T-cell (primary cell): ENCODE measurements at regions not wholly inside any gene's neighbourhood (a gene's known extent, or its start where the extent isn't known, plus 50 kb on each side); places are given as distances from the start of the nearest gene placed in this dataset.
"Not testable (repeated sequence)": the region's sequence is repeated elsewhere in the genome, so short reads cannot be mapped to it uniquely, and the experiment has no call there.

Source experiments
- ATAC-seq, 4 experiments: fragments of 200-7000 bp in 3 of 4; fragments of 150-1000 bp in 1 of 4; cut with Tn5 transposase; replicated peaks in 1 of 4; 1 replicate in 3 of 4; 2 replicates in 1 of 4; pipeline ENCODE4 v1.10.0; 2021; ENCODE audit warnings: moderate library complexity in 3 of 4, mild to moderate bottlenecking in 2 of 4, moderate number of reproducible peaks in 1 of 4
- CTCF ChIA-PET, 2 donors: fragments of 300-600 bp; sonication (Branson Sonifier 250); formaldehyde crosslinking; loops; one replicate each; lab custom pipeline; 2022; ENCODE audit warnings: antibody characterized with exemption in 2 of 2; lab: Charles Lee
- POLR2A ChIA-PET, 2 donors: fragments of 300-600 bp; sonication (Branson Sonifier 250); formaldehyde crosslinking; loops; one replicate each; lab custom pipeline; 2022; ENCODE audit warnings: antibody characterized with exemption in 2 of 2; lab: Charles Lee
- DNase-seq, 35 experiments: peaks; one replicate each; pipeline versions ENCODE4 v3.0.0 to v3.0.0-alpha.2; 2013 to 2023
- H3K27ac ChIP-seq: one replicate; pipeline ENCODE4 v1.5.1; 2013; ENCODE audit warnings: low read length
- H3K27me3 ChIP-seq, 2 experiments: replicated peaks in 1 of 2; 1 replicate in 1 of 2; 2 replicates in 1 of 2; pipeline versions ENCODE4 v1.6.1 to v1.7.0; 2013; ENCODE audit warnings: low read length in 1 of 2, mixed read lengths in 1 of 2; ENCODE audit not compliant: control insufficient read depth in 2 of 2, insufficient read depth in 2 of 2; ENCODE audit errors: extremely low read depth in 1 of 2
- H3K36me3 ChIP-seq, 2 donors: 1 replicate in 1 of 2; 2 replicates in 1 of 2; pipeline versions ENCODE4 v1.6.1 to v1.7.0; 2013; ENCODE audit warnings: low read length in 1 of 2; ENCODE audit not compliant: control insufficient read depth in 2 of 2, insufficient read depth in 1 of 2; ENCODE audit errors: extremely low read depth in 1 of 2
- H3K4me1 ChIP-seq, 2 experiments: 1 replicate in 1 of 2; 2 replicates in 1 of 2; pipeline versions ENCODE4 v1.6.1 to v1.7.0; 2013; ENCODE audit warnings: low read length in 2 of 2, mixed read lengths in 1 of 2; ENCODE audit not compliant: insufficient read depth in 2 of 2, control insufficient read depth in 1 of 2; ENCODE audit errors: extremely low read depth in 1 of 2
- H3K4me3 ChIP-seq, 2 donors: 1 replicate in 1 of 2; 2 replicates in 1 of 2; pipeline versions ENCODE4 v1.5.1 to v1.7.0; 2013; ENCODE audit warnings: mild to moderate bottlenecking in 2 of 2, low read length in 1 of 2, moderate library complexity in 1 of 2; ENCODE audit not compliant: control insufficient read depth in 1 of 2; ENCODE audit errors: extremely low read depth in 1 of 2
- H3K9me3 ChIP-seq: 2 replicates; pipeline ENCODE4 v1.7.0; 2013
- H3K27ac Mint-ChIP-seq, 2 donors: one replicate each; pipeline ENCODE4 v1.8.0; 2020 to 2021; ENCODE audit warnings: mild to moderate bottlenecking in 2 of 2, mixed read lengths in 2 of 2
- H3K27me3 Mint-ChIP-seq, 2 donors: one replicate each; pipeline ENCODE4 v1.8.0; 2021 to 2022; ENCODE audit warnings: mixed read lengths in 2 of 2
- H3K36me3 Mint-ChIP-seq: one replicate; pipeline ENCODE4 v1.8.0; 2021; ENCODE audit warnings: mixed read lengths
- H3K4me1 Mint-ChIP-seq, 3 donors: one replicate each; pipeline ENCODE4 v1.8.0; 2020 to 2022; ENCODE audit warnings: mixed read lengths in 3 of 3, mild to moderate bottlenecking in 1 of 3
- H3K4me3 Mint-ChIP-seq, 3 donors: one replicate each; pipeline ENCODE4 v1.8.0; 2020 to 2022; ENCODE audit warnings: mild to moderate bottlenecking in 3 of 3, mixed read lengths in 3 of 3, moderate library complexity in 3 of 3
- H3K9me3 Mint-ChIP-seq, 3 donors: one replicate each; pipeline ENCODE4 v1.8.0; 2020 to 2022; ENCODE audit warnings: mixed read lengths in 3 of 3
- WGBS: methylation state at CpG from one replicate; pipeline ENCODE4 v1.1.5; 2013; ENCODE audit warnings: missing lambda C conversion rate; ENCODE audit not compliant: insufficient coverage; 5-methylcytosine and 5-hydroxymethylcytosine counted together

- Histone ChIP-seq H3K27ac (no peak overlapping the region), H3K4me3 (no peak overlapping the region), H3K4me1 (no peaks in the 10 kb centered on the region), H3K9me3 (no peaks in the 10 kb centered on the region), H3K36me3 (no peaks in the 10 kb centered on the region), H3K27me3 (no peaks in the 10 kb centered on the region)
- DNase-seq (no peak), ATAC-seq (no peak)
- Mint-ChIP-seq H3K4me3 (no peak overlapping the region), H3K36me3 (no peaks in the 10 kb centered on the region), H3K9me3 (peaks cover 6 to 22% (median 7%) of the 10 kb centered on the region in 3 donors), H3K27me3 (no peaks in the 10 kb centered on the region), H3K4me1 (no peaks in the 10 kb centered on the region), H3K27ac (no peak overlapping the region)
- ChIA-PET POLR2A (no interaction called here), CTCF (interaction anchor here in 1 of 2 donors (0.7 kb wide), 1 partner anchor 60 kb away, joined by 4 read pairs; no protein-coding TSS in a partner anchor)
- 100% methylated on average over 1 of the region's 3 CpGs for WGBS
Observed at GRCh38 chr13:62473944-62474237, 1058.2 kb upstream of the PCDH20 start.

GRCh38 chr13:62473190-62473943 is 1057.7 kb upstream of the PCDH20 start:
- no peak for DNase-seq
- no peaks in the 10 kb centered on the region for H3K27me3 ChIP-seq
- H3K4me3 ChIP-seq: no peak overlapping the region
- Mint-ChIP-seq H3K36me3 (no peaks in the 10 kb centered on the region), H3K27me3 (no peaks in the 10 kb centered on the region), H3K4me3 (no peak overlapping the region), H3K4me1 (no peaks in the 10 kb centered on the region), H3K27ac (no peak overlapping the region), H3K9me3 (peaks cover 6 to 22% (median 7%) of the 10 kb centered on the region in 3 donors)
- H3K4me1 ChIP-seq: no peaks in the 10 kb centered on the region
- H3K9me3 ChIP-seq: no peaks in the 10 kb centered on the region
- WGBS: no CpG with 5 or more reads among the region's 2 CpGs
- ATAC-seq: no peak
- CTCF ChIA-PET: interaction anchor here in 1 of 2 donors (0.7 kb wide), 1 partner anchor 60 kb away, joined by 4 read pairs; no protein-coding TSS in a partner anchor
- H3K36me3 ChIP-seq: no peaks in the 10 kb centered on the region
- H3K27ac ChIP-seq: no peak overlapping the region
- POLR2A ChIA-PET: no interaction called here

GRCh38 chr13:62453761-62454160 is 1038.1 kb upstream of the PCDH20 start:
- Histone ChIP-seq H3K27ac (no peak overlapping the region), H3K4me1 (no peaks in the 10 kb centered on the region), H3K27me3 (no peaks in the 10 kb centered on the region), H3K9me3 (no peaks in the 10 kb centered on the region), H3K36me3 (no peaks in the 10 kb centered on the region), H3K4me3 (no peak overlapping the region)
- DNase-seq: no peak
- no peaks in the 10 kb centered on the region for H3K27me3 Mint-ChIP-seq
- no peaks in the 10 kb centered on the region for H3K36me3 Mint-ChIP-seq
- no peak for ATAC-seq
- ChIA-PET POLR2A (no interaction called here), CTCF (no interaction called here)
- H3K27ac Mint-ChIP-seq: no peak overlapping the region
- peaks cover 0 to 6% (median 4%) of the 10 kb centered on the region in 3 donors for H3K9me3 Mint-ChIP-seq
- WGBS: no CpG with 5 or more reads among the region's 2 CpGs
- H3K4me3 Mint-ChIP-seq: no peak overlapping the region
- H3K4me1 Mint-ChIP-seq: no peaks in the 10 kb centered on the region

GRCh38 chr13:62450759-62451158 is 1035.1 kb upstream of the PCDH20 start:
- no peak overlapping the region for H3K4me3 Mint-ChIP-seq
- Histone ChIP-seq H3K27me3 (no peaks in the 10 kb centered on the region), H3K27ac (no peak overlapping the region), H3K36me3 (no peaks in the 10 kb centered on the region), H3K4me1 (no peaks in the 10 kb centered on the region), H3K4me3 (no peak overlapping the region), H3K9me3 (no peaks in the 10 kb centered on the region)
- no peaks in the 10 kb centered on the region for H3K27me3 Mint-ChIP-seq
- H3K4me1 Mint-ChIP-seq: no peaks in the 10 kb centered on the region
- ChIA-PET POLR2A (no interaction called here), CTCF (no interaction called here)
- no peak overlapping the region for H3K27ac Mint-ChIP-seq
- 75% methylated on average over 4 of the region's 5 CpGs for WGBS
- H3K9me3 Mint-ChIP-seq: peaks cover 3 to 5% (median 4%) of the 10 kb centered on the region in 3 donors
- no peaks in the 10 kb centered on the region for H3K36me3 Mint-ChIP-seq
- ATAC-seq (no peak), DNase-seq (no peak)

GRCh38 chr13:62447771-62448382 is 1032.2 kb upstream of the PCDH20 start:
- 94% methylated on average over 38 of the region's 39 CpGs for WGBS
- H3K27ac Mint-ChIP-seq, H3K27me3 Mint-ChIP-seq, H3K4me3 Mint-ChIP-seq, H3K4me3 ChIP-seq, DNase-seq, ATAC-seq, POLR2A ChIA-PET, H3K36me3 ChIP-seq, H3K4me1 ChIP-seq, H3K36me3 Mint-ChIP-seq, H3K27ac ChIP-seq, H3K4me1 Mint-ChIP-seq, H3K9me3 ChIP-seq, H3K9me3 Mint-ChIP-seq, H3K27me3 ChIP-seq: not testable (repeated sequence)
- CTCF ChIA-PET: interaction anchor here in 1 of 2 donors (0.6 kb wide), 1 partner anchor 52 kb away, joined by 3 read pairs; no protein-coding TSS in a partner anchor

GRCh38 chr13:62444805-62445204 is 1029.2 kb upstream of the PCDH20 start:
- Mint-ChIP-seq H3K36me3 (no peaks in the 10 kb centered on the region), H3K4me3 (no peak overlapping the region), H3K27me3 (no peaks in the 10 kb centered on the region), H3K27ac (no peak overlapping the region), H3K4me1 (no peaks in the 10 kb centered on the region), H3K9me3 (peaks cover 0 to 16% (median 6%) of the 10 kb centered on the region in 3 donors)
- Histone ChIP-seq H3K4me1 (no peaks in the 10 kb centered on the region), H3K4me3 (no peak overlapping the region), H3K27ac (no peak overlapping the region), H3K27me3 (no peaks in the 10 kb centered on the region), H3K9me3 (no peaks in the 10 kb centered on the region), H3K36me3 (no peaks in the 10 kb centered on the region)
- CTCF ChIA-PET: no interaction called here
- POLR2A ChIA-PET: no interaction called here
- no CpG with 5 or more reads among the region's 2 CpGs for WGBS
- no peak for ATAC-seq
- DNase-seq: no peak
